ENCODE measurements at regions not wholly inside any gene's neighbourhood (a gene's known extent, or its start where the extent isn't known, plus 50 kb on each side); places are given as distances from the start of the nearest gene placed in this dataset.

- TF ChIP-seq, protein P1, sequence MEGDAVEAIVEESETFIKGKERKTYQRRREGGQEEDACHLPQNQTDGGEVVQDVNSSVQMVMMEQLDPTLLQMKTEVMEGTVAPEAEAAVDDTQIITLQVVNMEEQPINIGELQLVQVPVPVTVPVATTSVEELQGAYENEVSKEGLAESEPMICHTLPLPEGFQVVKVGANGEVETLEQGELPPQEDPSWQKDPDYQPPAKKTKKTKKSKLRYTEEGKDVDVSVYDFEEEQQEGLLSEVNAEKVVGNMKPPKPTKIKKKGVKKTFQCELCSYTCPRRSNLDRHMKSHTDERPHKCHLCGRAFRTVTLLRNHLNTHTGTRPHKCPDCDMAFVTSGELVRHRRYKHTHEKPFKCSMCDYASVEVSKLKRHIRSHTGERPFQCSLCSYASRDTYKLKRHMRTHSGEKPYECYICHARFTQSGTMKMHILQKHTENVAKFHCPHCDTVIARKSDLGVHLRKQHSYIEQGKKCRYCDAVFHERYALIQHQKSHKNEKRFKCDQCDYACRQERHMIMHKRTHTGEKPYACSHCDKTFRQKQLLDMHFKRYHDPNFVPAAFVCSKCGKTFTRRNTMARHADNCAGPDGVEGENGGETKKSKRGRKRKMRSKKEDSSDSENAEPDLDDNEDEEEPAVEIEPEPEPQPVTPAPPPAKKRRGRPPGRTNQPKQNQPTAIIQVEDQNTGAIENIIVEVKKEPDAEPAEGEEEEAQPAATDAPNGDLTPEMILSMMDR (IDR thresholded peaks at IDR 0.05) = no peak
- no peak for TF ChIP-seq POLR2A (IDR thresholded peaks at IDR 0.05)
These were observed 205.0 kb upstream of the ACTBL2 start for GRCh38 chr5:57687596-57687995.
